Suprapubic skin (tissue), 4 donors: ENCODE measurements at regions not wholly inside any gene's neighbourhood (a gene's known extent, or its start where the extent isn't known, plus 50 kb on each side); places are given as distances from the start of the nearest gene placed in this dataset.
"Not testable (repeated sequence)": the region's sequence is repeated elsewhere in the genome, so short reads cannot be mapped to it uniquely, and the experiment has no call there.

Experiments used
- DNase-seq, 2 donors: peaks; one replicate each; pipeline ENCODE4 v3.0.0-alpha.2; 2019; ENCODE audit warnings: low spot score in 2 of 2
- H3K27ac ChIP-seq: fragments of 200-600 bp; sonication (generic); one replicate; pipeline ENCODE4 v1.5.1; 2019
- H3K27me3 ChIP-seq: fragments of 200-600 bp; sonication (generic); one replicate; pipeline ENCODE4 v1.5.1; 2019
- H3K36me3 ChIP-seq: fragments of 200-600 bp; sonication (generic); one replicate; pipeline ENCODE4 v1.5.1; 2019
- H3K4me1 ChIP-seq: fragments of 200-600 bp; sonication (generic); one replicate; pipeline ENCODE4 v1.5.1; 2019
- H3K4me3 ChIP-seq: fragments of 200-600 bp; sonication (generic); one replicate; pipeline ENCODE4 v1.5.1; 2019; ENCODE audit warnings: mild to moderate bottlenecking
- H3K9me3 ChIP-seq: fragments of 200-600 bp; sonication (generic); one replicate; pipeline ENCODE4 v1.5.1; 2019
- CTCF ChIP-seq, 2 donors: fragments of 200-600 bp in 1 of 2; fragments of 450-650 bp in 1 of 2; sonication (generic) in 1 of 2; IDR thresholded peaks; one replicate each; pipeline ENCODE4 v1.5.1; 2016 to 2019; ENCODE audit warnings: antibody characterized with exemption in 2 of 2, mild to moderate bottlenecking in 1 of 2, moderate library complexity in 1 of 2
- EP300 ChIP-seq: sonication (generic); formaldehyde crosslinking; IDR thresholded peaks from one replicate; pipeline ENCODE4 v1.6.1; 2017; ENCODE audit warnings: antibody characterized with exemption
- POLR2A ChIP-seq, 2 donors: fragments of 450-650 bp; IDR thresholded peaks; one replicate each; pipeline ENCODE4 v1.6.1; 2017; ENCODE audit warnings: antibody characterized with exemption in 2 of 2, mild to moderate bottlenecking in 2 of 2, moderate library complexity in 2 of 2
- POLR2AphosphoS5 ChIP-seq, 3 donors: sonication (generic); formaldehyde crosslinking; IDR thresholded peaks; one replicate each; pipeline ENCODE4 v1.6.1; 2017; ENCODE audit warnings: antibody characterized with exemption in 3 of 3
- WGBS: methylation state at CpG from one replicate; pipeline ENCODE4 v1.1.5; 2018; 5-methylcytosine and 5-hydroxymethylcytosine counted together

- Histone ChIP-seq H3K4me3 (no peak overlapping the region), H3K36me3 (no peaks in the 10 kb centered on the region), H3K9me3 (no peaks in the 10 kb centered on the region), H3K4me1 (no peaks in the 10 kb centered on the region), H3K27me3 (no peaks in the 10 kb centered on the region), H3K27ac (no peak overlapping the region)
- WGBS = 71% methylated on average over 1 of the region's 1 CpG
- TF ChIP-seq CTCF (IDR thresholded peaks at IDR 0.05) (no peak), EP300 (no peak), POLR2AphosphoS5 (IDR thresholded peaks at IDR 0.05) (no peak), POLR2A (IDR thresholded peaks at IDR 0.05) (no peak)
- DNase-seq = no peak
Measured at GRCh38 chr9:29063031-29063430, 1489.8 kb upstream of the C9orf72 start.

- 74% methylated on average over 3 of the region's 3 CpGs for WGBS
- H3K36me3 ChIP-seq = no peaks in the 10 kb centered on the region
- no peak overlapping the region for H3K27ac ChIP-seq
- no peaks in the 10 kb centered on the region for H3K9me3 ChIP-seq
- H3K4me3 ChIP-seq = no peak overlapping the region
- no peak for DNase-seq
- no peaks in the 10 kb centered on the region for H3K4me1 ChIP-seq
- no peaks in the 10 kb centered on the region for H3K27me3 ChIP-seq
- TF ChIP-seq POLR2A (IDR thresholded peaks at IDR 0.05) = no peak
Measured at GRCh38 chr9:29066141-29066640, 1492.9 kb upstream of the C9orf72 start.

GRCh38 chr9:29068461-29068860 lies 1495.2 kb upstream of the C9orf72 start:
- Histone ChIP-seq H3K4me3 (no peak overlapping the region), H3K9me3 (no peaks in the 10 kb centered on the region), H3K27ac (no peak overlapping the region), H3K4me1 (no peaks in the 10 kb centered on the region), H3K27me3 (no peaks in the 10 kb centered on the region), H3K36me3 (no peaks in the 10 kb centered on the region)
- WGBS = 88% methylated on average over 2 of the region's 2 CpGs
- no peak for DNase-seq
- TF ChIP-seq EP300 = no peak
- no peak for TF ChIP-seq POLR2AphosphoS5 (IDR thresholded peaks at IDR 0.05)
- TF ChIP-seq CTCF (IDR thresholded peaks at IDR 0.05) = no peak
- TF ChIP-seq POLR2A (IDR thresholded peaks at IDR 0.05) = no peak

GRCh38 chr9:29069376-29069775 lies 1496.1 kb upstream of the C9orf72 start:
- Histone ChIP-seq H3K9me3 (no peaks in the 10 kb centered on the region), H3K27ac (no peak overlapping the region), H3K27me3 (no peaks in the 10 kb centered on the region), H3K4me3 (no peak overlapping the region), H3K4me1 (no peaks in the 10 kb centered on the region), H3K36me3 (no peaks in the 10 kb centered on the region)
- no peak for DNase-seq
- no peak for TF ChIP-seq EP300
- no peak for TF ChIP-seq POLR2AphosphoS5 (IDR thresholded peaks at IDR 0.05)
- TF ChIP-seq CTCF (IDR thresholded peaks at IDR 0.05) = no peak
- TF ChIP-seq POLR2A (IDR thresholded peaks at IDR 0.05) = no peak

- TF ChIP-seq CTCF (IDR thresholded peaks at IDR 0.05) (no peak), EP300 (no peak), POLR2AphosphoS5 (IDR thresholded peaks at IDR 0.05) (no peak), POLR2A (IDR thresholded peaks at IDR 0.05) (no peak)
- 87% methylated on average over 3 of the region's 3 CpGs for WGBS
- Histone ChIP-seq H3K9me3 (no peaks in the 10 kb centered on the region), H3K36me3 (no peaks in the 10 kb centered on the region), H3K27ac (no peak overlapping the region), H3K27me3 (no peaks in the 10 kb centered on the region), H3K4me1 (no peaks in the 10 kb centered on the region), H3K4me3 (no peak overlapping the region)
- no peak for DNase-seq
Measured at GRCh38 chr9:29078063-29078666, 1504.9 kb upstream of the C9orf72 start.

- Histone ChIP-seq H3K36me3 (no peaks in the 10 kb centered on the region), H3K4me1 (no peaks in the 10 kb centered on the region), H3K27ac (no peak overlapping the region), H3K27me3 (no peaks in the 10 kb centered on the region), H3K9me3 (no peaks in the 10 kb centered on the region), H3K4me3 (no peak overlapping the region)
- no peak for DNase-seq
- WGBS = 83% methylated on average over 2 of the region's 2 CpGs
- TF ChIP-seq EP300 (no peak), CTCF (IDR thresholded peaks at IDR 0.05) (no peak), POLR2A (IDR thresholded peaks at IDR 0.05) (no peak), POLR2AphosphoS5 (IDR thresholded peaks at IDR 0.05) (no peak)
Measured at GRCh38 chr9:29100762-29101161, 1527.5 kb upstream of the C9orf72 start.

GRCh38 chr9:29104166-29104565 lies 1530.9 kb upstream of the C9orf72 start:
- not testable (repeated sequence) for H3K27me3 ChIP-seq, H3K27ac ChIP-seq, H3K9me3 ChIP-seq, H3K36me3 ChIP-seq, DNase-seq, H3K4me1 ChIP-seq, H3K4me3 ChIP-seq
- 73% methylated on average over 1 of the region's 1 CpG for WGBS
